Left lung (tissue), 4 donors: ENCODE measurements at regions not wholly inside any gene's neighbourhood (a gene's known extent, or its start where the extent isn't known, plus 50 kb on each side); places are given as distances from the start of the nearest gene placed in this dataset.

Source experiments
- ATAC-seq: fragments of 200-7000 bp; cut with Tn5 transposase; one replicate; pipeline ENCODE4 v1.9.1; 2020; ENCODE audit warnings: moderate library complexity
- DNase-seq, 4 donors: peaks; one replicate each; pipeline ENCODE4 v3.0.0-alpha.2; 2013 to 2020
- H3K27ac ChIP-seq, 2 donors: fragments of 200-600 bp; sonication (generic) in 1 of 2; one replicate each; pipeline versions ENCODE4 v1.5.0 to v1.8.0; 2020 to 2021
- H3K27me3 ChIP-seq, 2 donors: fragments of 200-600 bp; sonication (generic) in 1 of 2; one replicate each; pipeline versions ENCODE4 v1.5.0 to v1.8.0; 2020 to 2021
- H3K36me3 ChIP-seq, 2 donors: fragments of 200-600 bp; sonication (generic) in 1 of 2; one replicate each; pipeline versions ENCODE4 v1.5.0 to v1.8.0; 2020 to 2021
- H3K4me1 ChIP-seq, 2 donors: fragments of 200-600 bp; one replicate each; pipeline ENCODE4 v1.8.0; 2021
- H3K4me3 ChIP-seq, 2 donors: fragments of 200-600 bp; sonication (generic) in 1 of 2; one replicate each; pipeline versions ENCODE4 v1.5.0 to v1.8.0; 2020 to 2021; ENCODE audit warnings: mild to moderate bottlenecking in 1 of 2
- H3K9me3 ChIP-seq, 2 donors: fragments of 200-600 bp; sonication (generic) in 1 of 2; one replicate each; pipeline versions ENCODE4 v1.5.0 to v1.8.0; 2020 to 2021
- CTCF ChIP-seq, 2 donors: fragments of 200-600 bp; sonication (generic) in 1 of 2; IDR thresholded peaks; one replicate each; pipeline versions ENCODE4 v1.5.0 to v1.8.0; 2021; ENCODE audit warnings: antibody characterized with exemption in 2 of 2
- intact Hi-C, 2 donors: fragments of 100-400 bp; cut with DNase I; formaldehyde crosslinking; loops; one replicate each; pipeline versions ENCODE4 v1.11.2 to v1.14.2; 2022
- donor health status: DM: no; HTN: yes; CAD: no.
- donor health status: DM: no; HTN: no; CAD: no.

- no peak for TF ChIP-seq CTCF (IDR thresholded peaks at IDR 0.05)
- H3K4me3 ChIP-seq: no peak overlapping the region
- H3K27me3 ChIP-seq: no peaks in the 10 kb centered on the region
- no peaks in the 10 kb centered on the region for H3K4me1 ChIP-seq
- no peaks in the 10 kb centered on the region for H3K9me3 ChIP-seq
- intact Hi-C loops: no loop called here
- H3K36me3 ChIP-seq: no peaks in the 10 kb centered on the region
- ATAC-seq: no peak
- no peak for DNase-seq
- no peak overlapping the region for H3K27ac ChIP-seq
Measured at GRCh38 chr6:74768120-74768519, 437.7 kb downstream of the COL12A1 start.

GRCh38 chr6:74765486-74765885 lies 440.4 kb downstream of the COL12A1 start:
- H3K27me3 ChIP-seq: no peaks in the 10 kb centered on the region
- DNase-seq: no peak
- intact Hi-C loops: no loop called here
- H3K4me1 ChIP-seq: no peaks in the 10 kb centered on the region
- no peak for TF ChIP-seq CTCF (IDR thresholded peaks at IDR 0.05)
- no peak overlapping the region for H3K4me3 ChIP-seq
- H3K27ac ChIP-seq: no peak overlapping the region
- H3K9me3 ChIP-seq: no peaks in the 10 kb centered on the region
- no peaks in the 10 kb centered on the region for H3K36me3 ChIP-seq
- no peak for ATAC-seq

- Histone ChIP-seq H3K4me1 (no peaks in the 10 kb centered on the region), H3K27me3 (no peaks in the 10 kb centered on the region), H3K9me3 (no peaks in the 10 kb centered on the region), H3K4me3 (no peak overlapping the region), H3K36me3 (no peaks in the 10 kb centered on the region), H3K27ac (no peak overlapping the region)
- DNase-seq: no peak
- intact Hi-C loops: no loop called here
- ATAC-seq: no peak
- no peak for TF ChIP-seq CTCF (IDR thresholded peaks at IDR 0.05)
Measured at GRCh38 chr6:74764486-74764885, 441.4 kb downstream of the COL12A1 start.

GRCh38 chr6:74762841-74763240 lies 443.0 kb downstream of the COL12A1 start:
- H3K4me1 ChIP-seq: no peaks in the 10 kb centered on the region
- no peak overlapping the region for H3K27ac ChIP-seq
- H3K27me3 ChIP-seq: no peaks in the 10 kb centered on the region
- intact Hi-C loops: no loop called here
- no peak for TF ChIP-seq CTCF (IDR thresholded peaks at IDR 0.05)
- ATAC-seq (no peak), DNase-seq (no peak)
- H3K4me3 ChIP-seq: no peak overlapping the region
- no peaks in the 10 kb centered on the region for H3K36me3 ChIP-seq
- no peaks in the 10 kb centered on the region for H3K9me3 ChIP-seq

GRCh38 chr6:74757813-74758212 lies 448.0 kb downstream of the COL12A1 start:
- Histone ChIP-seq H3K4me3 (no peak overlapping the region), H3K36me3 (no peaks in the 10 kb centered on the region), H3K9me3 (no peaks in the 10 kb centered on the region), H3K4me1 (no peaks in the 10 kb centered on the region), H3K27ac (no peak overlapping the region), H3K27me3 (no peaks in the 10 kb centered on the region)
- no peak for DNase-seq
- ATAC-seq: peak; percentile 30
- intact Hi-C loops: no loop called here
- no peak for TF ChIP-seq CTCF (IDR thresholded peaks at IDR 0.05)
